ENCODE measurements at regions not wholly inside any gene's neighbourhood (a gene's known extent, or its start where the extent isn't known, plus 50 kb on each side); places are given as distances from the start of the nearest gene placed in this dataset.

GRCh38 chr2:215886022-215886421 is 127.3 kb downstream of the MREG start:
- TF ChIP-seq CTCF (IDR thresholded peaks at IDR 0.05) (no peak), REST (IDR thresholded peaks at IDR 0.05; ENCODE audit: insufficient read depth in 1 of 2, low read depth in 2 of 2, low read length in 1 of 2) (no peak), POLR2AphosphoS5 (IDR thresholded peaks at IDR 0.05; ENCODE audit: low read depth, low read length) (no peak), SIN3A (IDR thresholded peaks at IDR 0.05; ENCODE audit: borderline replicate concordance, insufficient read depth, low read depth, low read length) (no peak), TCF7L2 (IDR thresholded peaks at IDR 0.05; ENCODE audit: low read depth, low read length) (no peak)
- no peak for ATAC-seq
- DNase-seq (ENCODE audit: low read depth, low spot score) = no peak
- H3K36me3 ChIP-seq (ENCODE audit: control insufficient read depth, insufficient read depth, low read length) = no peaks in the 10 kb centered on the region
- intact Hi-C loops (cut with micrococcal nuclease; ENCODE audit: unreplicated experiment) (no loop called here), in situ Hi-C loops (cut with HindIII; ENCODE audit: low pct_unique_long_range_greater_than_20kb, low sequenced_read_pairs) (no loop called here)
- no peak overlapping the region for H3K27ac ChIP-seq (ENCODE audit: low read length)
- no TSS peak for BruUV-seq (replicated peaks)
- no peaks in the 10 kb centered on the region for H3K9me3 ChIP-seq (ENCODE audit: control insufficient read depth, insufficient read depth, low read depth, low read length)
- POLR2A ChIA-PET = no interaction called here
- H3K4me1 ChIP-seq (ENCODE audit: control insufficient read depth, insufficient read depth, low read length) = no peaks in the 10 kb centered on the region
- no peak overlapping the region for H3K4me3 ChIP-seq (ENCODE audit: low read depth in 2 of 2, low read length in 2 of 2)
- H3K27me3 ChIP-seq (ENCODE audit: control insufficient read depth, insufficient read depth, low read length) = no peaks in the 10 kb centered on the region; the same call in 1 of the 2 replicates
- CTCF ChIA-PET = no interaction called here

- Histone ChIP-seq H3K27ac (ENCODE audit: low read length) (no peak overlapping the region), H3K36me3 (ENCODE audit: control insufficient read depth, insufficient read depth, low read length) (no peaks in the 10 kb centered on the region), H3K27me3 (ENCODE audit: control insufficient read depth, insufficient read depth, low read length) (no peaks in the 10 kb centered on the region; the same call in 1 of the 2 replicates), H3K9me3 (ENCODE audit: control insufficient read depth, insufficient read depth, low read depth, low read length) (no peaks in the 10 kb centered on the region), H3K4me3 (ENCODE audit: low read depth in 2 of 2, low read length in 2 of 2) (no peak overlapping the region), H3K4me1 (ENCODE audit: control insufficient read depth, insufficient read depth, low read length) (no peaks in the 10 kb centered on the region)
- ChIA-PET POLR2A (no interaction called here), CTCF (no interaction called here)
- in situ Hi-C loops (cut with HindIII; ENCODE audit: low pct_unique_long_range_greater_than_20kb, low sequenced_read_pairs) = no loop called here
- ATAC-seq (no peak), DNase-seq (ENCODE audit: low read depth, low spot score) (no peak)
- BruUV-seq (replicated peaks) = no TSS peak
- TF ChIP-seq CTCF (IDR thresholded peaks at IDR 0.05) (no peak), REST (IDR thresholded peaks at IDR 0.05; ENCODE audit: insufficient read depth in 1 of 2, low read depth in 2 of 2, low read length in 1 of 2) (no peak), TCF7L2 (IDR thresholded peaks at IDR 0.05; ENCODE audit: low read depth, low read length) (no peak), POLR2AphosphoS5 (IDR thresholded peaks at IDR 0.05; ENCODE audit: low read depth, low read length) (no peak), SIN3A (IDR thresholded peaks at IDR 0.05; ENCODE audit: borderline replicate concordance, insufficient read depth, low read depth, low read length) (no peak)
- intact Hi-C loops (cut with micrococcal nuclease; ENCODE audit: unreplicated experiment) = no loop called here
Observed at GRCh38 chr2:215885536-215885935, 127.8 kb downstream of the MREG start.
